ENCODE measurements at regions not wholly inside any gene's neighbourhood (a gene's known extent, or its start where the extent isn't known, plus 50 kb on each side); places are given as distances from the start of the nearest gene placed in this dataset.
"Not testable (repeated sequence)": the region's sequence is repeated elsewhere in the genome, so short reads cannot be mapped to it uniquely, and the experiment has no call there.

DNA sequence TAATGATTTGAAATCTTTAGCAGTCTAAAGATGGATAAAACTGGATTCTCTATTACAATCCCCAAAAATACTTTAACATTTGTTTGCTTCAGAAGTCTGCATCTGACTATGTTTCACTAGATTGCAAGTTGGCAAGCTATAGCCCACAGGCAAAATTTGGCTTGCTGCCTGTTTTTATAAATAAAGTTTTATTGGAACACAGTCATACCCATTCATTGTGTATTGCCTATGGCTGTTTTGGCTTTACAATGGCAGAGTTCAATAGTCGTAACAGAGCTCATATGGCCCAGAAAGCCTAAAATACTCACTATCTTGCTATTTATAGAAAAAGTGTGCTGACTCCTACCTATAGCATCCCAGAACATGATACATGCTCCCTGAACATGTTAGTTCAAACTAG, 89.0 kb upstream of the GPR141 start:
- no peak for DNase-seq (ENCODE audit: low read depth)
- no peak overlapping the region for H3K4me3 ChIP-seq (ENCODE audit: low read depth, low read length)
- TF ChIP-seq, protein P1, sequence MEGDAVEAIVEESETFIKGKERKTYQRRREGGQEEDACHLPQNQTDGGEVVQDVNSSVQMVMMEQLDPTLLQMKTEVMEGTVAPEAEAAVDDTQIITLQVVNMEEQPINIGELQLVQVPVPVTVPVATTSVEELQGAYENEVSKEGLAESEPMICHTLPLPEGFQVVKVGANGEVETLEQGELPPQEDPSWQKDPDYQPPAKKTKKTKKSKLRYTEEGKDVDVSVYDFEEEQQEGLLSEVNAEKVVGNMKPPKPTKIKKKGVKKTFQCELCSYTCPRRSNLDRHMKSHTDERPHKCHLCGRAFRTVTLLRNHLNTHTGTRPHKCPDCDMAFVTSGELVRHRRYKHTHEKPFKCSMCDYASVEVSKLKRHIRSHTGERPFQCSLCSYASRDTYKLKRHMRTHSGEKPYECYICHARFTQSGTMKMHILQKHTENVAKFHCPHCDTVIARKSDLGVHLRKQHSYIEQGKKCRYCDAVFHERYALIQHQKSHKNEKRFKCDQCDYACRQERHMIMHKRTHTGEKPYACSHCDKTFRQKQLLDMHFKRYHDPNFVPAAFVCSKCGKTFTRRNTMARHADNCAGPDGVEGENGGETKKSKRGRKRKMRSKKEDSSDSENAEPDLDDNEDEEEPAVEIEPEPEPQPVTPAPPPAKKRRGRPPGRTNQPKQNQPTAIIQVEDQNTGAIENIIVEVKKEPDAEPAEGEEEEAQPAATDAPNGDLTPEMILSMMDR (IDR thresholded peaks at IDR 0.05; ENCODE audit: insufficient read depth, low read length), result no peak

DNA sequence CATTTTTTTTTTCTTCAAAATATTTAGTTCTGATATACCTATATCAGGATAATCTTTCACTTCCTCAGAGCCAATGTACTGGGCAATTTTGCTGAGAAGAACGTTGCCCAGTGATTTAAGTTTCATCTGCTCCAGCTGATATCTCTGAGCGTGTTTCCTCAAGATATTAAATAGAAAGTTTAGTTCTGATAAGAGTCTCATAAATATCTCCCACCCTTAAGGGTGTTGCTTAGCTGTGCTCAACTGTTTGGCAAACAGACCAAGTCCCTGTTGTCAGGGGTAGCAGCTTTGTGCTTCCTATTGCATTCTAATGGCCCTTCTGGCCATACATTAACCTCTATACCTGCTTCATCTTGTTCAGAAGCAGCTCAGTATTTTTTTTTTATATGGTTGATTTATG, 84.7 kb upstream of the GPR141 start:
- no peak overlapping the region for H3K4me3 ChIP-seq (ENCODE audit: low read depth, low read length)
- DNase-seq (ENCODE audit: low read depth), result no peak
- TF ChIP-seq, protein P1 (IDR thresholded peaks at IDR 0.05; ENCODE audit: insufficient read depth, low read length), result no peak

DNA sequence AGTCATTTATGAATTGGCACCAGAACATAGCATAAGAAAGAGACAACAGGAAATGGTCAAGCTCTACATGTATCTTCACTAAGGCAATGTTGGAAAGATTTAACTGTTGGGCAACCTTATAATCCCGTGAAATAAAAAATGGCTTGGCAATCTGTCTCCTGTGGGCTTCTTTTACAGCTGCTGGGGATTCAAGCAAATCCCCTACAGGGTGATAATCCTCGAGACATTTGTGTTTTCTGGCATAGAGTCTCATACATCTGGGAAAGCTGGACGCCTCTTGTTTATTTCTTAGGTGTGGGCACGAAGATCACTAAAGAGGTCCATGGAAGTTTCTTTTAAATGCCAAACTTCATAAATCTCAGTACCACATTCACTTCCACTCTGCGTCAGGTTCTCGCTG, 82.2 kb upstream of the GPR141 start:
- H3K4me3 ChIP-seq (ENCODE audit: low read depth, low read length), result no peak overlapping the region
- DNase-seq (ENCODE audit: low read depth), result no peak

DNA sequence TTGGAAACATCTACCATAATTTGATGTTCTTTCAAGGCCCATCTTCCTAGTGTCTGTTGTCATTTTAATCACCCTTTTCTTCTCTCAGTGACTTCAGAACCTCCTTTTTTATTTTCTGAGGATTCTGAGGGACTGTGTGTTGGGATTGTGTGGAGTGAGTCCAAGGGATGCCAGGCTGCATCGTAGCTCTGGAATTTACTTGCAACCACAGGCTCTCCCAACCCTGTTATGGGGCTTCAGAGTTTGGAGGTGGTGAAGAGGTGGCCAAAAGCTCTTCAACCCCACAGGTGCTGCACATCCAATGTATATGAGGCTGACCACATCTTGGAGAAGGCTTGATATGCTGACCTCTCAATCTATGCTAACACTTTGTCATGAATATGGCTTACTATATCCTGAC, 79.5 kb upstream of the GPR141 start:
- no peak overlapping the region for H3K4me3 ChIP-seq (ENCODE audit: low read depth, low read length)
- DNase-seq (ENCODE audit: low read depth), result no peak
- TF ChIP-seq, protein P1 (IDR thresholded peaks at IDR 0.05; ENCODE audit: insufficient read depth, low read length), result no peak

More for the DNA sequence above, 82.2 kb upstream of the GPR141 start:
- TF ChIP-seq, protein P1 (IDR thresholded peaks at IDR 0.05; ENCODE audit: insufficient read depth, low read length), result no peak

DNA sequence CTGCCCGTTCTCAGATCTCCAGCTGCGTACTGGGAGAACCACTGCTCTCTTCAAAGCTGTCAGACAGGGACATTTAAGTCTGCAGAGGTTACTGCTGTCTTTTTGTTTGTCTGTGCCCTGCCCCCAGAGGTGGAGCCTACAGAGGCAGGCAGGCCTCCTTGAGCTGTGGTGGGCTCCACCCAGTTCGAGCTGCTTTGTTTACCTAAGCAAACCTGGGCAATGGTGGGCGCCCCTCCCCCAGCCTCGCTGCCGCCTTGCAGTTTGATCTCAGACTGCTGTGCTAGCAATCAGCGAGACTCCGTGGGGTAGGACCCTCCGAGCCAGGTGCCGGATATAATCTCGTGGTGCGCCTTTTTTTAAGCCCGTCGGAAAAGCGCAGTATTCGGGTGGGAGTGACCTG, 66.2 kb upstream of the GPR141 start:
- not testable (repeated sequence) for DNase-seq (ENCODE audit: low read depth); H3K4me3 ChIP-seq (ENCODE audit: low read depth, low read length)

DNA sequence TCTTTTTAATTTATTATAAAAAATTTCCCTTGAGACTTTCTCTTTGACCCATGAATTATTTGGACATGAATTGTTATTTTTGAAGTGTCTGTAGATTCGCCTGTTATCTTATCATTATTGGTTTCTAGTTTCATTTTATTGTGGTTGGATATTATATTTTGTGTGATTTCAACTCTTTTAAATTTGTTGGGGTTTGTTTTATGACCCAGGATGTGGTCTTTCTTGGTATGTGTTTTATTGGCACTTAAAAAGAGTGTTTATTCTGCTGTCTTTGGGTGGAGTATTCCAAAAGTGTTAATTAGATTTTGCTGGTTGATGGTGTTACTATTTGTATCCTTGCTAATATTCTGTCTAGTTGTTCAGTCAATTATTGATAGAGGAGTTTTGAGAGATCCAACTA, 50.5 kb upstream of the GPR141 start:
- DNase-seq (ENCODE audit: low read depth), result no peak
- TF ChIP-seq, protein P1 (IDR thresholded peaks at IDR 0.05; ENCODE audit: insufficient read depth, low read length), result no peak

More for the DNA sequence above, 50.5 kb upstream of the GPR141 start:
- H3K4me3 ChIP-seq (ENCODE audit: low read depth, low read length), result no peak overlapping the region

All from fibroblast of the aortic adventitia (primary cell).